ENCODE measurements at regions not wholly inside any gene's neighbourhood (a gene's known extent, or its start where the extent isn't known, plus 50 kb on each side); places are given as distances from the start of the nearest gene placed in this dataset.

- no peak for DNase-seq
- Mint-ChIP-seq H3K4me1 (ENCODE audit: low read depth, unreplicated experiment) (no peaks in the 10 kb centered on the region), H3K4me3 (ENCODE audit: unreplicated experiment) (no peak overlapping the region), H3K36me3 (ENCODE audit: unreplicated experiment) (no peaks in the 10 kb centered on the region), H3K27ac (ENCODE audit: unreplicated experiment) (no peak overlapping the region), H3K27me3 (ENCODE audit: unreplicated experiment) (peaks cover 2% of the 10 kb centered on the region), H3K9me3 (ENCODE audit: unreplicated experiment) (no peaks in the 10 kb centered on the region)
- no peak for TF ChIP-seq CTCF (IDR thresholded peaks at IDR 0.05; ENCODE audit: partially characterized antibody, unreplicated experiment)
These were observed 368.9 kb upstream of the MEIS1 start for GRCh38 chr2:66066032-66066431.

- no peak for DNase-seq
- Mint-ChIP-seq H3K36me3 (ENCODE audit: unreplicated experiment) (no peaks in the 10 kb centered on the region), H3K27me3 (ENCODE audit: unreplicated experiment) (no peaks in the 10 kb centered on the region), H3K9me3 (ENCODE audit: unreplicated experiment) (no peaks in the 10 kb centered on the region), H3K4me1 (ENCODE audit: low read depth, unreplicated experiment) (peaks cover 1% of the 10 kb centered on the region), H3K4me3 (ENCODE audit: unreplicated experiment) (no peak overlapping the region), H3K27ac (ENCODE audit: unreplicated experiment) (no peak overlapping the region)
- TF ChIP-seq CTCF (IDR thresholded peaks at IDR 0.05; ENCODE audit: partially characterized antibody, unreplicated experiment): no peak
These were observed 375.6 kb upstream of the MEIS1 start for GRCh38 chr2:66059332-66059731.

GRCh38 chr2:66058675-66059074 lies 376.2 kb upstream of the MEIS1 start:
- no peak for DNase-seq
- H3K27ac Mint-ChIP-seq (ENCODE audit: unreplicated experiment): no peak overlapping the region
- TF ChIP-seq CTCF (IDR thresholded peaks at IDR 0.05; ENCODE audit: partially characterized antibody, unreplicated experiment): no peak
- no peaks in the 10 kb centered on the region for H3K36me3 Mint-ChIP-seq (ENCODE audit: unreplicated experiment)
- H3K4me1 Mint-ChIP-seq (ENCODE audit: low read depth, unreplicated experiment): peaks cover 2% of the 10 kb centered on the region
- no peaks in the 10 kb centered on the region for H3K9me3 Mint-ChIP-seq (ENCODE audit: unreplicated experiment)
- H3K4me3 Mint-ChIP-seq (ENCODE audit: unreplicated experiment): no peak overlapping the region
- H3K27me3 Mint-ChIP-seq (ENCODE audit: unreplicated experiment): no peaks in the 10 kb centered on the region

GRCh38 chr2:66057844-66058243 lies 377.1 kb upstream of the MEIS1 start:
- TF ChIP-seq CTCF (IDR thresholded peaks at IDR 0.05; ENCODE audit: partially characterized antibody, unreplicated experiment): no peak
- no peak for DNase-seq
- H3K36me3 Mint-ChIP-seq (ENCODE audit: unreplicated experiment): no peaks in the 10 kb centered on the region
- H3K27ac Mint-ChIP-seq (ENCODE audit: unreplicated experiment): no peak overlapping the region
- no peak overlapping the region for H3K4me3 Mint-ChIP-seq (ENCODE audit: unreplicated experiment)
- H3K27me3 Mint-ChIP-seq (ENCODE audit: unreplicated experiment): no peaks in the 10 kb centered on the region
- peaks cover 2% of the 10 kb centered on the region for H3K4me1 Mint-ChIP-seq (ENCODE audit: low read depth, unreplicated experiment)
- H3K9me3 Mint-ChIP-seq (ENCODE audit: unreplicated experiment): no peaks in the 10 kb centered on the region

GRCh38 chr2:66050392-66050791 lies 384.5 kb upstream of the MEIS1 start:
- Mint-ChIP-seq H3K36me3 (ENCODE audit: unreplicated experiment) (no peaks in the 10 kb centered on the region), H3K4me1 (ENCODE audit: low read depth, unreplicated experiment) (peaks cover 2% of the 10 kb centered on the region), H3K4me3 (ENCODE audit: unreplicated experiment) (no peak overlapping the region), H3K27me3 (ENCODE audit: unreplicated experiment) (no peaks in the 10 kb centered on the region), H3K27ac (ENCODE audit: unreplicated experiment) (no peak overlapping the region), H3K9me3 (ENCODE audit: unreplicated experiment) (no peaks in the 10 kb centered on the region)
- no peak for DNase-seq
- TF ChIP-seq CTCF (IDR thresholded peaks at IDR 0.05; ENCODE audit: partially characterized antibody, unreplicated experiment): no peak

All from glutamatergic neuron (in vitro differentiated cells).